Breast epithelium (tissue), 4 donors: ENCODE measurements at regions not wholly inside any gene's neighbourhood (a gene's known extent, or its start where the extent isn't known, plus 50 kb on each side); places are given as distances from the start of the nearest gene placed in this dataset.

Experiments used
- DNase-seq, 2 donors: peaks; one replicate each; pipeline ENCODE4 v3.0.0-alpha.2; 2019; ENCODE audit warnings: low spot score in 2 of 2
- H3K27ac ChIP-seq, 2 donors: fragments of 200-600 bp; sonication (generic) in 1 of 2; one replicate each; pipeline ENCODE4 v1.5.1; 2016 to 2019; ENCODE audit warnings: mild to moderate bottlenecking in 1 of 2
- H3K27me3 ChIP-seq, 2 donors: fragments of 200-600 bp; sonication (generic) in 1 of 2; one replicate each; pipeline versions ENCODE4 v1.5.1 to v1.6.0; 2017 to 2019; ENCODE audit warnings: control low read depth in 1 of 2, mild to moderate bottlenecking in 1 of 2
- H3K36me3 ChIP-seq: fragments of 200-600 bp; one replicate; pipeline ENCODE4 v1.5.1; 2019
- H3K4me1 ChIP-seq, 2 donors: fragments of 200-600 bp; sonication (generic); one replicate each; pipeline ENCODE4 v1.5.1; 2016 to 2019; ENCODE audit warnings: control low read depth in 1 of 2
- H3K4me3 ChIP-seq, 3 donors: fragments of 200-600 bp; sonication (generic); 1 replicate in 2 of 3; 2 replicates in 1 of 3; pipeline ENCODE4 v1.5.1; 2016 to 2019; ENCODE audit warnings: mild to moderate bottlenecking in 3 of 3, moderate library complexity in 2 of 3
- H3K9me3 ChIP-seq, 2 donors: fragments of 200-600 bp; sonication (generic) in 1 of 2; one replicate each; pipeline ENCODE4 v1.5.1; 2016 to 2019; ENCODE audit warnings: control low read depth in 1 of 2
- POLR2A ChIP-seq: fragments of 450-650 bp; IDR thresholded peaks from one replicate; pipeline ENCODE4 v1.6.1; 2016; ENCODE audit warnings: antibody characterized with exemption, mild to moderate bottlenecking, moderate library complexity
- POLR2AphosphoS5 ChIP-seq, 3 donors: sonication (generic); formaldehyde crosslinking; IDR thresholded peaks; one replicate each; pipeline ENCODE4 v1.6.1; 2017; ENCODE audit warnings: antibody characterized with exemption in 3 of 3
- intact Hi-C: fragments of 100-400 bp; cut with DNase I; formaldehyde crosslinking; loops from one replicate; pipeline ENCODE4 v1.15.1; 2023; ENCODE audit warnings: low total_unique reads
- TF ChIP-seq, protein P1 (sequence below), 3 donors: fragments of 450-650 bp; IDR thresholded peaks; one replicate each; pipeline ENCODE4 v1.5.1; 2016 to 2017; ENCODE audit warnings: antibody characterized with exemption in 3 of 3, mild to moderate bottlenecking in 3 of 3, moderate library complexity in 3 of 3

DNA sequence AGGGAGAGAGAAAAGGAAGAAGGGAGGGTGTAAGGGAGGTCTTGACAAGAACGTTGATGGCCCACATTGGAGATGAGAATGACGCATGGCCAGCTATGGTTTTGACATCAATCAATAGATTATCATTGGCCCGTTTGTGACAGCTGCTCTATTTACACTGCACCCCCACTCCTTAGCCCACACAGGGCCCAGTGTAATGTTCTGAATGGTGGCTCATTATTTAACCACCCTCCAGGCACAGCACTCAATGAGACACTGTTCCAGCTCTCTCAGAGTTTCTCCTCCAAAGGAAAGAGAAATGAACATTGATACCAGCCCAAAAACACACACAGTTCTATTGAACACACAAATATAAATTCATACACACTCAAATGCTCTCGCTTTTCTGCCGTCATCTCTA, 173.0 kb upstream of the IPO5 start:
- Histone ChIP-seq H3K4me1 (no peaks in the 10 kb centered on the region), H3K4me3 (no peak overlapping the region), H3K27me3 (no peaks in the 10 kb centered on the region), H3K36me3 (no peaks in the 10 kb centered on the region), H3K27ac (no peak overlapping the region), H3K9me3 (peaks cover 0 to 17% of the 10 kb centered on the region in 2 donors)
- TF ChIP-seq POLR2AphosphoS5 (IDR thresholded peaks at IDR 0.05) (no peak), POLR2A (no peak)
- TF ChIP-seq, protein P1, sequence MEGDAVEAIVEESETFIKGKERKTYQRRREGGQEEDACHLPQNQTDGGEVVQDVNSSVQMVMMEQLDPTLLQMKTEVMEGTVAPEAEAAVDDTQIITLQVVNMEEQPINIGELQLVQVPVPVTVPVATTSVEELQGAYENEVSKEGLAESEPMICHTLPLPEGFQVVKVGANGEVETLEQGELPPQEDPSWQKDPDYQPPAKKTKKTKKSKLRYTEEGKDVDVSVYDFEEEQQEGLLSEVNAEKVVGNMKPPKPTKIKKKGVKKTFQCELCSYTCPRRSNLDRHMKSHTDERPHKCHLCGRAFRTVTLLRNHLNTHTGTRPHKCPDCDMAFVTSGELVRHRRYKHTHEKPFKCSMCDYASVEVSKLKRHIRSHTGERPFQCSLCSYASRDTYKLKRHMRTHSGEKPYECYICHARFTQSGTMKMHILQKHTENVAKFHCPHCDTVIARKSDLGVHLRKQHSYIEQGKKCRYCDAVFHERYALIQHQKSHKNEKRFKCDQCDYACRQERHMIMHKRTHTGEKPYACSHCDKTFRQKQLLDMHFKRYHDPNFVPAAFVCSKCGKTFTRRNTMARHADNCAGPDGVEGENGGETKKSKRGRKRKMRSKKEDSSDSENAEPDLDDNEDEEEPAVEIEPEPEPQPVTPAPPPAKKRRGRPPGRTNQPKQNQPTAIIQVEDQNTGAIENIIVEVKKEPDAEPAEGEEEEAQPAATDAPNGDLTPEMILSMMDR (IDR thresholded peaks at IDR 0.05) = no peak
- intact Hi-C loops = no loop called here
- no peak for DNase-seq

DNA sequence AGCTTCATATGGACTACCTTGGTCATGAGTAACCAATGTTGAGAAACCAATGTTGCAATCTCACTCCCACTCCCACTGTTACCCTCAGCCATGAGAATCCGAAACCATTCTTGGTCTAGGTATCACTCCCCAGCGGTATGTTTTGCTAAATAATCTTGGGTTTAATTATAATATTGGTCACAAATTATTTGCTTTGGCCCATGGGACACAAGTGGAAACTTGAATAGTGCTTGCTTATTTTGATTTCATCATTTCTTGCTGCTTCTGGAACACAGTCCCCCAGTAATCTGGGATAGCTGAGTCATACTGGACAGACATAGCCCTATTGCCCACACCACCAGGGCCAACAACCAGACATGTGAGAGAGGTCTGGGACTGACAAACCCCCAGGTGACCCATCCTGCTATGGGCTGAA, 171.6 kb upstream of the IPO5 start:
- H3K27me3 ChIP-seq = no peaks in the 10 kb centered on the region
- H3K27ac ChIP-seq = no peak overlapping the region
- no peak for DNase-seq
- TF ChIP-seq, protein P1 (IDR thresholded peaks at IDR 0.05) = no peak
- TF ChIP-seq POLR2AphosphoS5 (IDR thresholded peaks at IDR 0.05) (no peak), POLR2A (no peak)
- no peak overlapping the region for H3K4me3 ChIP-seq
- intact Hi-C loops = no loop called here
- no peaks in the 10 kb centered on the region for H3K36me3 ChIP-seq
- H3K9me3 ChIP-seq = peaks cover 3 to 15% of the 10 kb centered on the region in 2 donors
- no peaks in the 10 kb centered on the region for H3K4me1 ChIP-seq

DNA sequence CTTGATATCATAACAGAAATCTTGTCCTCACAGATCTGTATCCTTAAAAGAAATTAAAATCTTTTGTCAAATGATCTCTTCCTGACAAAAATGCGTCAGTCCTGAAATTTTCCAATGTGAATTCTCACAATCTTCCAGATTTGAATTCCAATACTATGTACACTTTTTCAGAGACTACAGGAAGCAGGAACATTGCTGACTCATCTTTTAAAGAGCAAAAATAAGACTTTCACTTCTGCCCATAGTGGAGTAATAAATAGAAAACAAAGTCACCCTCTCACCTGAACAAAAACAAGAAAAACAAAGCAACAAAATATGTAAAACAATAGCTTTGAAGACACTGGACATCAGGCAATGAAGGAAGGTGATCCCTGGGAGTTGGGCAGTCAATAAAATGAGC, 167.0 kb upstream of the IPO5 start:
- H3K27ac ChIP-seq = no peak overlapping the region
- DNase-seq = no peak
- TF ChIP-seq, protein P1 (IDR thresholded peaks at IDR 0.05) = no peak
- TF ChIP-seq POLR2A = no peak
- TF ChIP-seq POLR2AphosphoS5 (IDR thresholded peaks at IDR 0.05) = no peak
- peaks cover 15 to 32% of the 10 kb centered on the region in 2 donors for H3K9me3 ChIP-seq
- intact Hi-C loops = no loop called here
- no peak overlapping the region for H3K4me3 ChIP-seq
- no peaks in the 10 kb centered on the region for H3K4me1 ChIP-seq
- H3K36me3 ChIP-seq = no peaks in the 10 kb centered on the region
- no peaks in the 10 kb centered on the region for H3K27me3 ChIP-seq

DNA sequence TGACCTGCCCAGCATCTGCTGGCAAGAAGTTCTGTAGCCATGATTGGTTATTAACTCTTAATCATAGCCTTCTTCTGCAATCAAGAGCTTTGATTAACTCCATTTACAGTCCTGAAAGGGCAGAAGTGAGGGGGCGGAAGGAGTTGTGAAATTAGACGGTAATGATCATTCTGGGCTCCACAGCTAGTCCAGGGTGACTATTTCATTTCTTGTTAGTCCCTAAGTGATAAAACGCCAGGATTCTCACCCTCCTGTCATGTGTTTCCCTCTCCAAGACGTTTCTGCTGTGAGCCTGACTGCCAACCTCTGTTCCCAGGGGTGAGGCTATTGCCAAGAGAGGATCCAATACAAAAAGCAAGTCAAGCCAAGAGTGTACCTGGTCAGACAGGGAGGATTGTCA, 155.9 kb upstream of the IPO5 start:
- no peaks in the 10 kb centered on the region for H3K36me3 ChIP-seq
- H3K9me3 ChIP-seq = peaks cover 24 to 28% of the 10 kb centered on the region in 2 donors
- no peak overlapping the region for H3K27ac ChIP-seq
- DNase-seq = no peak
- H3K4me3 ChIP-seq = no peak overlapping the region
- intact Hi-C loops = loop anchor here (5.0 kb wide), 1 partner anchor 1105 kb away; no protein-coding TSS in a partner anchor
- no peak for TF ChIP-seq POLR2AphosphoS5 (IDR thresholded peaks at IDR 0.05)
- TF ChIP-seq, protein P1 (IDR thresholded peaks at IDR 0.05) = no peak
- TF ChIP-seq POLR2A = no peak
- H3K4me1 ChIP-seq = no peaks in the 10 kb centered on the region
- H3K27me3 ChIP-seq = no peaks in the 10 kb centered on the region

DNA sequence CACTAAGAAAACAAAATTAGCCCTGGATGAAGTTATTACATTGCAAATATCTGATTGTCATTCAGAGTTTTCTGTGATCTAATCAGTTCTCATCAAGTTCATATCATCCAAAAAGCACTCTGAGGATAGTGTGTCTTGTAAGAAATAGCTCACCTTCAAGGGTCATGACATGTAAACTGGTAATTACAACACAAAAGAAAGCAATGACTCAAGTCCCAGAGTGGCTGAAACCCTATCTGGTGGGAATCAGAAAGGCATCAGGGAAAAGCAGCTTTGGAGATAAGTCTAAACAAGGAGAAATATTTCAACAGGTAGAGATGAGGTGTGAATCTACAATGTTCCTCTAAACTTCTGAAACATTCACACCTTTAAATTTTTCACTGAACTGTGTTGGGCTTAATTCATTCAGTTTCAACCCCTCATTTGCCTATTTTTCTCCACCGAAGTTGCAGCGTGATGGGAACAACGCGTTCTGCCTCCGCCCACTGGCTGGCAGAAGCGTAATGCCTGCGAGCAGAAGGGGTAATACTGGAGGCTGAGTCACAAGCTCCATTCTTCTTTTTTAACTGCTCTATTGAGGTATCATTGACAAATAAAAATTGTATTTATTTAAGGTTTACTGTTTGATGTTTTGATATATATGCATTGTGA, 155.2 kb upstream of the IPO5 start:
- no peak for DNase-seq
- TF ChIP-seq, protein P1 (IDR thresholded peaks at IDR 0.05) = no peak
- TF ChIP-seq POLR2AphosphoS5 (IDR thresholded peaks at IDR 0.05) (no peak), POLR2A (no peak)
- intact Hi-C loops = loop anchor here (5.0 kb wide), 1 partner anchor 1106 kb away; no protein-coding TSS in a partner anchor
- no peaks in the 10 kb centered on the region for H3K36me3 ChIP-seq
- no peaks in the 10 kb centered on the region for H3K27me3 ChIP-seq
- no peaks in the 10 kb centered on the region for H3K4me1 ChIP-seq
- no peak overlapping the region for H3K4me3 ChIP-seq
- no peak overlapping the region for H3K27ac ChIP-seq
- peaks cover 16 to 21% of the 10 kb centered on the region in 2 donors for H3K9me3 ChIP-seq
